Fibroblast of pulmonary artery (primary cell): ENCODE measurements at regions not wholly inside any gene's neighbourhood (a gene's known extent, or its start where the extent isn't known, plus 50 kb on each side); places are given as distances from the start of the nearest gene placed in this dataset.
"Not testable (repeated sequence)": the region's sequence is repeated elsewhere in the genome, so short reads cannot be mapped to it uniquely, and the experiment has no call there.

ENCODE experiments used
- DNase-seq: peaks from one replicate; pipeline ENCODE4 v3.0.0-alpha.2; 2010; ENCODE audit warnings: low read depth
- H3K4me3 ChIP-seq: replicated peaks from 2 replicates; pipeline ENCODE4 v1.5.1; 2011; ENCODE audit warnings: low read depth, mild to moderate bottlenecking, control low read depth, low read length, moderate library complexity
- CTCF ChIP-seq: IDR thresholded peaks from 2 replicates; pipeline ENCODE4 v1.5.1; 2011; ENCODE audit warnings: mild to moderate bottlenecking, control low read depth, low read length, inconsistent platforms; ENCODE audit errors: missing control alignments

- H3K4me3 ChIP-seq = no peak overlapping the region
- TF ChIP-seq CTCF = no peak
- DNase-seq = no peak
Observed at GRCh38 chr10:118827053-118827452, 72.3 kb upstream of the CACUL1 start.

- no peak for DNase-seq
- TF ChIP-seq CTCF = peak; percentile 22
- no peak overlapping the region for H3K4me3 ChIP-seq
Observed at GRCh38 chr10:118827466-118828155, 72.8 kb upstream of the CACUL1 start.

GRCh38 chr10:118832241-118832651 lies 77.5 kb upstream of the CACUL1 start:
- no peak for TF ChIP-seq CTCF
- H3K4me3 ChIP-seq = no peak overlapping the region
- DNase-seq = peak; percentile 64

- H3K4me3 ChIP-seq, DNase-seq: not testable (repeated sequence)
Observed at GRCh38 chr10:118834370-118834769, 79.6 kb upstream of the CACUL1 start.

- no peak for TF ChIP-seq CTCF
- no peak overlapping the region for H3K4me3 ChIP-seq
- peak; percentile 40 for DNase-seq
Observed at GRCh38 chr10:118835682-118836326, 81.0 kb upstream of the CACUL1 start.

GRCh38 chr10:118838364-118838763 lies 83.6 kb upstream of the CACUL1 start:
- no peak overlapping the region for H3K4me3 ChIP-seq
- no peak for TF ChIP-seq CTCF
- no peak for DNase-seq

GRCh38 chr10:118839348-118839747 lies 84.6 kb upstream of the CACUL1 start:
- no peak for TF ChIP-seq CTCF
- DNase-seq = no peak
- no peak overlapping the region for H3K4me3 ChIP-seq
